B cell (primary cell): ENCODE measurements at regions not wholly inside any gene's neighbourhood (a gene's known extent, or its start where the extent isn't known, plus 50 kb on each side); places are given as distances from the start of the nearest gene placed in this dataset.

Experiments used
- ATAC-seq: fragments of 200-7000 bp; cut with Tn5 transposase; one replicate; pipeline ENCODE4 v1.10.0; 2021; ENCODE audit warnings: low read depth, mild to moderate bottlenecking, moderate number of reproducible peaks, moderate library complexity
- CTCF ChIA-PET: fragments of 350-600 bp; sonication (Branson Sonifier 250); formaldehyde crosslinking; loops from one replicate; lab custom pipeline; 2021; ENCODE audit warnings: antibody characterized with exemption, inconsistent platforms; lab: Charles Lee
- POLR2A ChIA-PET: fragments of 350-600 bp; sonication (Branson Sonifier 250); formaldehyde crosslinking; loops from one replicate; lab custom pipeline; 2021; ENCODE audit warnings: antibody characterized with exemption; lab: Charles Lee
- DNase-seq: peaks from one replicate; pipeline ENCODE4 v3.0.0; 2013
- H2AFZ ChIP-seq: 2 replicates; pipeline ENCODE4 v1.6.1; 2012; ENCODE audit warnings: mild to moderate bottlenecking, low read depth, low read length; ENCODE audit not compliant: insufficient read depth, poor library complexity, severe bottlenecking
- H3K27ac ChIP-seq, 2 donors: 1 replicate in 1 of 2; 2 replicates in 1 of 2; pipeline ENCODE4 v1.5.1; 2012 to 2013; ENCODE audit warnings: low read length in 2 of 2, mild to moderate bottlenecking in 2 of 2, moderate library complexity in 1 of 2
- H3K27me3 ChIP-seq, 4 experiments: fragments of 200-600 bp in 1 of 4; sonication (generic) in 1 of 4; replicated peaks in 1 of 4; 1 replicate in 2 of 4; 2 replicates in 2 of 4; pipeline versions ENCODE4 v1.6.1 to v1.7.0; 2013 to 2016; ENCODE audit warnings: low read length in 3 of 4, mild to moderate bottlenecking in 2 of 4, mixed read lengths in 1 of 4, moderate library complexity in 1 of 4; ENCODE audit not compliant: insufficient read depth in 4 of 4, control insufficient read depth in 3 of 4; ENCODE audit errors: control extremely low read depth in 1 of 4
- H3K36me3 ChIP-seq, 2 experiments: replicated peaks in 1 of 2; 1 replicate in 1 of 2; 2 replicates in 1 of 2; pipeline versions ENCODE4 v1.6.1 to v1.7.1; 2013; ENCODE audit warnings: low read length in 1 of 2; ENCODE audit not compliant: insufficient read depth in 2 of 2, control insufficient read depth in 1 of 2; ENCODE audit errors: control extremely low read depth in 1 of 2, extremely low read depth in 1 of 2
- H3K4me1 ChIP-seq, 2 donors: fragments of 200-600 bp in 1 of 2; sonication (generic) in 1 of 2; 1 replicate in 1 of 2; 2 replicates in 1 of 2; pipeline versions ENCODE4 v1.5.1 to v1.6.1; 2013 to 2017; ENCODE audit warnings: low read length in 2 of 2; ENCODE audit not compliant: control insufficient read depth in 2 of 2, insufficient read depth in 2 of 2
- H3K4me2 ChIP-seq: replicated peaks from 2 replicates; pipeline ENCODE3; 2012; ENCODE audit warnings: mild to moderate bottlenecking, low read depth, low read length; ENCODE audit not compliant: poor library complexity, severe bottlenecking
- H3K4me3 ChIP-seq, 5 experiments: fragments of 200-600 bp in 1 of 5; sonication (generic) in 1 of 5; 1 replicate in 3 of 5; 2 replicates in 2 of 5; pipeline versions ENCODE4 v1.5.1 to v1.7.0; 2011 to 2016; ENCODE audit warnings: low read length in 4 of 5, mild to moderate bottlenecking in 4 of 5, low read depth in 2 of 5, control low read depth in 1 of 5, moderate library complexity in 1 of 5; ENCODE audit not compliant: insufficient read depth in 1 of 5; ENCODE audit errors: control extremely low read depth in 1 of 5, extremely low read depth in 1 of 5
- H3K79me2 ChIP-seq: fragments of 200-600 bp; sonication (generic); one replicate; pipeline ENCODE4 v1.6.0; 2016; ENCODE audit warnings: low read length; ENCODE audit not compliant: control insufficient read depth, insufficient read depth
- H3K9ac ChIP-seq: fragments of 200-600 bp; sonication (generic); 2 replicates; pipeline ENCODE4 v1.6.1; 2017; ENCODE audit warnings: mild to moderate bottlenecking, low read length, moderate library complexity
- H3K9me3 ChIP-seq, 3 donors: one replicate each; pipeline versions ENCODE4 v1.6.1 to v1.7.1; 2013; ENCODE audit warnings: low read length in 2 of 3; ENCODE audit not compliant: control insufficient read depth in 2 of 3, insufficient read depth in 1 of 3; ENCODE audit errors: control extremely low read depth in 1 of 3
- H4K20me1 ChIP-seq: 2 replicates; pipeline ENCODE4 v1.6.0; 2012; ENCODE audit warnings: mild to moderate bottlenecking, low read length; ENCODE audit not compliant: insufficient read depth, control insufficient read depth, poor library complexity, severe bottlenecking
- H3K27ac Mint-ChIP-seq: one replicate; pipeline ENCODE4 v1.8.0; 2021; ENCODE audit warnings: mixed read lengths
- H3K27me3 Mint-ChIP-seq: one replicate; pipeline ENCODE4 v1.8.0; 2021; ENCODE audit warnings: mixed read lengths
- H3K4me1 Mint-ChIP-seq: one replicate; pipeline ENCODE4 v1.8.0; 2021; ENCODE audit warnings: mixed read lengths
- H3K4me3 Mint-ChIP-seq: one replicate; pipeline ENCODE4 v1.8.0; 2021; ENCODE audit warnings: mixed read lengths
- H3K9me3 Mint-ChIP-seq: one replicate; pipeline ENCODE4 v1.8.0; 2022; ENCODE audit warnings: mixed read lengths; ENCODE audit not compliant: insufficient read depth
- CTCF ChIP-seq: fragments of 200-600 bp; IDR thresholded peaks from one replicate; pipeline ENCODE4 v1.8.0; 2022; ENCODE audit warnings: antibody characterized with exemption, mild to moderate bottlenecking
- EZH2 ChIP-seq: IDR thresholded peaks from 2 replicates; pipeline ENCODE4 v1.6.1; 2012; ENCODE audit warnings: borderline replicate concordance, low read depth, mild to moderate bottlenecking, moderate library complexity, low read length; ENCODE audit not compliant: insufficient read depth, poor library complexity, severe bottlenecking
- WGBS: methylation state at CpG from one replicate; pipeline ENCODE4 v1.1.5; 2013; ENCODE audit warnings: missing lambda C conversion rate; ENCODE audit not compliant: insufficient coverage; 5-methylcytosine and 5-hydroxymethylcytosine counted together
- intact Hi-C: fragments of 100-400 bp; cut with micrococcal nuclease; formaldehyde crosslinking; loops from one replicate; pipeline ENCODE4 v1.10.0; 2022

GRCh38 chr6:2360126-2360525 is 114.7 kb upstream of the GMDS start:
- Histone ChIP-seq H3K4me1 (no peaks in the 10 kb centered on the region), H3K9ac (no peak overlapping the region), H3K9me3 (no peaks in the 10 kb centered on the region), H3K36me3 (peaks cover 0 to 5% of the 10 kb centered on the region in 2 experiments), H3K4me3 (no peak overlapping the region), H3K27me3 (no peaks in the 10 kb centered on the region), H3K4me2 (no peak overlapping the region), H4K20me1 (no peaks in the 10 kb centered on the region), H3K27ac (no peak overlapping the region), H2AFZ (no peak overlapping the region), H3K79me2 (no peaks in the 10 kb centered on the region)
- no peak for DNase-seq
- Mint-ChIP-seq H3K4me3 (no peak overlapping the region), H3K27ac (no peak overlapping the region), H3K4me1 (no peaks in the 10 kb centered on the region), H3K9me3 (no peaks in the 10 kb centered on the region), H3K27me3 (no peaks in the 10 kb centered on the region)
- WGBS, result 80% methylated on average over 1 of the region's 5 CpGs
- CTCF ChIA-PET, result no interaction called here
- no peak for TF ChIP-seq EZH2
- no peak for TF ChIP-seq CTCF
- ATAC-seq, result no peak
- intact Hi-C loops, result no loop called here
- POLR2A ChIA-PET, result no interaction called here

DNA sequence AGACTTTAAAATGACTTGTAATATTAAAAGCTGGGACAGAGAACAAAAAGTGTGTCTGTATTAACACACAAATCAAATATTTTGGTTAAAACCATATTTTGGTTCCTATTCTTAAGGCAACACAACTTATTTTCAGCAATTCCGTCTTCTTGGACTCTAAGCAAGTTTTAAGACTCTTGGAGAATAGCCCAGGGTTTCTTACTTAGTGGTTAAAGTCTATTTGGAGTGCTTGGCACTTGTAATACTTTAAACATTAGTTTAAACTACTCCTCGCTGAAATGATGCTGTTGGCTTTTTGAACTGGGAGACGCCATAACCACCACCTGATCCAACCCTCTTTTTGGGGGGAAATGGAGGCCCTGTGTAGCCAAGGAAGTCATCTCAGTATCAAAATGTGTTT is 109.7 kb upstream of the GMDS start:
- Histone ChIP-seq H3K79me2 (no peaks in the 10 kb centered on the region), H3K4me3 (no peak overlapping the region), H3K9ac (no peak overlapping the region), H3K27me3 (no peaks in the 10 kb centered on the region), H3K36me3 (peaks cover 0 to 4% of the 10 kb centered on the region in 2 experiments), H2AFZ (no peak overlapping the region), H3K9me3 (no peaks in the 10 kb centered on the region), H3K4me1 (no peaks in the 10 kb centered on the region), H4K20me1 (no peaks in the 10 kb centered on the region), H3K4me2 (no peak overlapping the region), H3K27ac (no peak overlapping the region)
- DNase-seq, result no peak
- Mint-ChIP-seq H3K4me3 (no peak overlapping the region), H3K27ac (no peak overlapping the region), H3K4me1 (no peaks in the 10 kb centered on the region), H3K27me3 (no peaks in the 10 kb centered on the region), H3K9me3 (no peaks in the 10 kb centered on the region)
- ChIA-PET CTCF (interaction anchor here (1.6 to 4.3 kb wide), 4 partner anchors 10 to 759 kb away, joined by 3 to 62 read pairs (median 14); no protein-coding TSS in a partner anchor), POLR2A (no interaction called here)
- intact Hi-C loops, result loop anchor here (2.0 to 10.0 kb wide), 2 partner anchors 340 to 758 kb away; no protein-coding TSS in a partner anchor
- WGBS, result no CpG with 5 or more reads among the region's 3 CpGs
- no peak for TF ChIP-seq EZH2
- TF ChIP-seq CTCF, result no peak
- no peak for ATAC-seq
